ENCODE measurements at regions not wholly inside any gene's neighbourhood (a gene's known extent, or its start where the extent isn't known, plus 50 kb on each side); places are given as distances from the start of the nearest gene placed in this dataset.
"Not testable (repeated sequence)": the region's sequence is repeated elsewhere in the genome, so short reads cannot be mapped to it uniquely, and the experiment has no call there.

DNA sequence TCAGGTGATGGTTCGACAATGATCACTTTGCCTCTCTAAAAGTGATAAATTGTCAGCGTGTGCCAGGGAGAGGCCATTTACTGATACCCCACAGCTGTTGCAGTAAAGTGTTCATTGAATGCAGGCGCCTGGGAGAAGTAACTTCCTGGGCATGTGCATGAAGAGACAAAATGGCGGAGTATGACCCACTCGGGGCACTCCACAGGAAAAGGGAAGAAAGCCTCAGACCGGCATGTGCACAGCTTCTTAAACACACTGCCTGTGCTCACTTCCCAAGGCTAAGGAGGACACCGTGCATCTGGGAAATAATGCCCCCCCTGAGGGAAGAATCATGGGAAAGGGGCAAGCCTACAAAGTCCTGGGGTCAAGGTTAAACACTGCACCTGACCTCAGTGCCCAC is 329.5 kb downstream of the ICE1 start:
- no peak for DNase-seq (ENCODE audit: low read depth, low spot score)

DNA sequence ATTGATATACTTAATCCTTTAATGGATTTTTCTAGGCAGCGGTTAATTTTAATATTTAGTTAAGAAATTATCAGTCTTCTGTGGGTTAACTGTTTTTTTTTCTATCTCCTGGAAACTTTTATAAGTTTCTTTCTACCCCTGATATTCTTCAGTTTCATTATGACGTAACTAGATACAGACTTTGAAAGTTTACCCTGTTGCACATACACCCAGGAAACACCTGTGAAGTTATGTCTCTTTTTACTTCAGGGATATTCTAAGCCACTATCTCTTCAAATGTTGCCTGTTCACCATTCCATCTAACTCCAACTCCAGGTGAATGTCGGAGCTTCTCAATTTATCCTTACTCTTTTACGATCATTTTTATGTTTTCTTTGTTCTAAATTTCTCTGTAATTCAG is 329.0 kb downstream of the ICE1 start:
- no peak for DNase-seq (ENCODE audit: low read depth, low spot score)

DNA sequence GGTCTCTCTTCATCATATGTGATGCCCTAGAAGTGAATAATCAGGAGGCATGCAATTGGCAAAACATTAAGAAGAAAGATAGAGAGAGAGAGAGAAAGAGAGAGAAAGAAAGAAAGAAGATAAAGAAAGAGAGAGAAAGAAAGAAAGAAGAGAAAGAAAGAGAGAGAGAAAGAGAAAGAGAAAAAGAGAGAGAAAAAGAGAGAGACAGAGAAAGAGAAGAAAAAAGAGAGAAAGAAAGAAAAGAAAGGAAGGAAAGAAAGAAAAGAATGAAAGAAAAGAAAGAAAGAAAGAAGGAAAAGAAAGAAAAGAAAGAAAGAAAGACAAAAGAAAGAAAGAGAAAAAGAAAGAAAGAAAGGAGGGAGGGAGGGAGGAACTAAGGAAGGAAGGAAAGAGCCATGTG is 318.9 kb downstream of the ICE1 start:
- DNase-seq (ENCODE audit: low read depth, low spot score), result no peak

DNA sequence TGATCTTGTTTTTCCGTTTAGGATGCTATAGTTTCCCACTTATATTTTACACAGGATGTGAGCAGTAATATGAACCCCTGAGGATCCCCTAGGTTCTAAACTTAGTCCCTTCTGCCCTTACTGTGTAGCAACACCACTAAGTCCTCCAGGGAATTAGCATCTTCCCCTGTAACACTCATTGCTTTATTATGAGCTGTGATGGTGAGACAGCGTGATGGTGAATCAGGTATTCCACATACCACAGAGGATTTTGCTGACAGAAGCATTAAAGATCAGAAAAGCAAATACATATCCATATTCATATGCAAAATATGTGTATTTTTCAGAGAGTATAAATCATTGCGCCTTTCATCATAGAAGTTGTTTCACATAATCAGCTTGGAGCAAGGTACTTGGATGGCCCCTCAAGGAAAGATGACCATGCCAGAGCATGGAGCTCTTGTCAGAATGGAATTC is 317.0 kb downstream of the ICE1 start:
- no peak for DNase-seq (ENCODE audit: low read depth, low spot score)

DNA sequence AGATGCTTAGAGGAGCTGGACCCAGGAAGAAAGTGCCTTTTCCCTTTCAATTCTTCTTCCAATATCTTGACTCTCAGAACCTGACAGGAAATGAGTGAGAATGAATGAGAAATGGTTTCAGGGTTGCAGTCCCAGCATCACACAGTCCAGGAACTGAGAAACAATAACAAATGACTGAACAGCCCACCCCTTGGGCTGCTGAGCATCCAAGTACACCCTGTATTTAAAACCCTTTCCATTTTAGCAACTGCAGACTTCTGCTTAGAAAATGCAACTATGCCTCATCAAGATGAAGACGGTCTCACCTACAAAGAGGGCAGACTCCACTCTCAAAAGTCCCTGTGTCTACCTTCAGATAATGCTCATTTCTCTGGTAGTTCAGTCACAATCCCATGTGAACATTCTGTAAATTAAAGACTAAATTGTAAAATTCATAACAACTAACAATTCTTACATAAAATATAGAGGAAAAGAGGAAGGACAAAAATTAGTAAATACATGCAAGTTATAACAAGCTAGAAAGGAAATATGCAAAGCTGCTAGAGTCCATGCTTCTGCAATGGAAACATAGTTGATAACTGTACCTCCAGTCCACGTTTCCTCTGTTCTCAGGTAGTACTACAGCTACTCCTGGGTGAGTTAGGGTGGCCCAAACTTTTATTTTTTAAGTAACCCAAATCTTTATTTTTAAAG is 316.5 kb downstream of the ICE1 start:
- DNase-seq (ENCODE audit: low read depth, low spot score), result no peak

- no peak for DNase-seq (ENCODE audit: low read depth, low spot score)
These were observed 313.5 kb downstream of the ICE1 start for GRCh38 chr5:5736007-5736406.

- DNase-seq (ENCODE audit: low read depth, low spot score), result not testable (repeated sequence)
These were observed 310.6 kb downstream of the ICE1 start for GRCh38 chr5:5733058-5733457.

DNA sequence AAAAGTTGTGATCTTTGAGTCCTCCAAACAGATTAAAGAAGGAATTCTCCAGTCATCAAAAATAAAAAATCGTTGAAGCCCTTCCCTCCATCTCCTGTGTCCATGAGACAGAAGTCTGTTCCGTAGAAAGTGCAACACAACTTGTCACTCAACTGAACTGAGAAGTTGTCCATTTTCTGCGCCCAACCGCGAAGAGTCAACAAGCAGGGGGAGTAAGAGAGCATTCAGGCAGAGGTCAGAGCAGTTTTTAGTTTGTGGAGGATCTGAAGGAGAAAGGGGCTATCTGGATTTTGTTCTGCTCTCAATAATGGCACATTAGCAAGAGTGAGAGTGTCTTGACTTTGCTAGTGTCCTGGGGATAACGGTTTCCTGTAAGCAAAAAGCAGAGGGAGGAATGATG is 303.9 kb downstream of the ICE1 start:
- no peak for DNase-seq (ENCODE audit: low read depth, low spot score)

DNA sequence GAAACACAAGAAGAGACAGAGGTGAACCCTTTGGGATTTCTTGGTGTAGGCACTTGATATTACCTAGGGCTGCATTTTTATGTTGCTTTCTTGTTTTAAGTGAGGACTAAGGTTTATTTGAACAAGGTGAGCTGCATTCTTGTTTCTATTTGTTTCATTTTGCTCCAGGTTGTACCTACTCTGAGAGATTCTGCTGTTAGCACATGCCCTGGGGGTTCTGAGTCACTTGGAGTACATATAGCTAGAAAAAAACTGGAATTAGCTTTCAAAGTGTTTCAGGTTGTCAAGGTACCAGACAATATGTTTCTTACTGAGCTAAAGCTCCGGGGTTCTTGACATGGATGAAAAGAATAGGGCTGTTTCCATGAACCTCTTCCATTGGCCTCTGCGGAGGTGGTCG is 299.4 kb downstream of the ICE1 start:
- no peak for DNase-seq (ENCODE audit: low read depth, low spot score)

- no peak for DNase-seq (ENCODE audit: low read depth, low spot score)
These were observed 296.8 kb downstream of the ICE1 start for GRCh38 chr5:5719292-5719691.

DNA sequence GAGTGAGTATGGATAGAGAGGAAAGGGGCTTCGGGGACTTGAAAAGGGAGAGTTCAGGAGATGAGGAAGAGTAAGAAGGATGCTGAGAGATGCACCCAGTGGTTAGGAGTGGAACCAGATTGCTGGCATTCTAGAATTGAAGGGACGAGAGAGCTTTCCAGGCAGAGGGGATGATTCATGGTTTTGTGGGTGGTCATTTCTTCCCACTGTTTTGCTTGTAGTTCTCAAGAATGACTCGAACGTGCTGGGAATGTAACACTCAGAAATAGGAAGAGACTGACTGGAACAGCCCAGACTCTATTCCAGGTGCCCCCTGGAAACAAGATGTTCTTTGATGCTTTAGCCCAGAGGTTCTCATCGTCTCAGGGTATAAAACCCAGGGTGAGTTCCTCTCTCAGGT is 294.2 kb downstream of the ICE1 start:
- DNase-seq (ENCODE audit: low read depth, low spot score), result no peak

DNA sequence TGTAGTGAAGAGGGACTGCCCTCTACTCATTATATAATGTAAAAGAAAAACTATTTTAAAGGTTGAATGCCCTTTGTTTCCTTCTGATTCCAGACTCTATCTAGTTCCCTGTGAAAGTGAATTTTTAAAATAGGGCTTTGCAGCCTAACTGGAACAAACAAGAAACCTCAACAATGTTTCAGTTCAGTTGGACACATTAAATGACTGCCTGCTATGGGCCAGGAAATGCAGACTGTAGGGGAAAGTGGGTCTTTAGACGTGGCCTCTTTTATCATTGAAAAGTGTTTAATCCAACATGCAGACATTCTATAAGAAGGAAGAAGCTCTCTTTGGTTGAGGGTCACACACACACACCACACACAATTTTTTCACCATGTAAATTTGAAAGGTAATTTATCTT is 289.1 kb downstream of the ICE1 start:
- no peak for DNase-seq (ENCODE audit: low read depth, low spot score)

DNA sequence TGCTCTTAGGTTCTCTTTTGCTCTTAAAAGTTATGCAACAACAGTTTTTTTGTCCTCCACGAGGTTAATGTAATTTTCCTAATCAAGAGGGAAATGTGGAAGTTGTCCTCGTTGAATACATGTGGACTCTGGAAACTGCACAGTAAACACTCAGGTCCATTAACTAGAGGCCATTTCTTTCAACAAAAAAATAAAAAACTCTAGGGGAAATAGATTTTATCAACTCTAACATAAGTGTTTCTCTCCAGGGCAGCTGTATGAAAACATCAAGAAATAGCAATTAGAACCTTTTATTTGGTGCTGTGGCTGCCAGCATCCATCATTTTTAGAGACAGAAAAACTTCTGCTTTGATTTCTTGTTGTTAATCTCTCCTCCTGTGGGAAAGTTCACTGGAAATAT is 288.6 kb downstream of the ICE1 start:
- no peak for DNase-seq (ENCODE audit: low read depth, low spot score)

GRCh38 chr5:5710471-5710870 is 288.0 kb downstream of the ICE1 start:
- DNase-seq (ENCODE audit: low read depth, low spot score), result no peak

- no peak for DNase-seq (ENCODE audit: low read depth, low spot score)
These were observed 286.0 kb downstream of the ICE1 start for GRCh38 chr5:5708367-5708919.

DNA sequence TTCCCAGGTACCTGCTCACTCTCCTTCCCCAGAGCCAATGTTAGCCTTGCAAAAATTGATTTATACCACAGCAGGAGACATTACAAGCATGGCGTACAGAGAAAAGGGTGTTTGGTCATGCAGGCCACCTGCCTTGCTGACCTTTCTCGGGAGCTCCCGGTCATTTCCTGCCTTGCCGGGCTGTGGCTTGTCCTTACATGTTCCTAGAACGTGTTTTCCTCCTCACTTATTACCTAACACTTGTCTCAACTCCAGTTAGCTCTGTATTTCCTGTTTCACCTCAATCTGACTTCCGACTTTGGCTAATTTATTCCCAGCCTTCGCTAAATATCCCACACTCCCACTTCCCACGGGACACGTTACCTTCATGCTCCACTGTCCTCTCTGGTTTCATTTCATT is 282.5 kb downstream of the ICE1 start:
- DNase-seq (ENCODE audit: low read depth, low spot score), result no peak

- no peak for DNase-seq (ENCODE audit: low read depth, low spot score)
These were observed 281.9 kb downstream of the ICE1 start for GRCh38 chr5:5704352-5704751.

DNA sequence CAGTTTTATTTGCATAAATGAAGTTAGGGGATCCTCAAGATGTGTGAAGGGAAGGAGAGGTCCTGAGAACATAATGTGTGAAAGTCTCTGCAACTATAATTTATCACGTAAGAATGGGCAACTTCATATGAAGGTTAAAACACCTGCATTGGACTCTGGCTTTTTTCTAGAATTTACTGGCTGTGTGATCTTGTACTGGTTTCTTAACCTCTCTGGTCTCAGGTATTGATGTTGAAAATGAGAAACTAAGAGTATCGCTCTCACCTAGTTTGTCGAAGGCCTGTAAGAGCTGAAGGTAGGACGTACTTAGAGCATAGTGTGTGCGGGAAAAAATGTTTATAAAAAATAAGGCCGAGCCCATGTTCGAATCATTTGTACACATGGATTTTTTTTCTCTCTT is 280.5 kb downstream of the ICE1 start:
- no peak for DNase-seq (ENCODE audit: low read depth, low spot score)

DNA sequence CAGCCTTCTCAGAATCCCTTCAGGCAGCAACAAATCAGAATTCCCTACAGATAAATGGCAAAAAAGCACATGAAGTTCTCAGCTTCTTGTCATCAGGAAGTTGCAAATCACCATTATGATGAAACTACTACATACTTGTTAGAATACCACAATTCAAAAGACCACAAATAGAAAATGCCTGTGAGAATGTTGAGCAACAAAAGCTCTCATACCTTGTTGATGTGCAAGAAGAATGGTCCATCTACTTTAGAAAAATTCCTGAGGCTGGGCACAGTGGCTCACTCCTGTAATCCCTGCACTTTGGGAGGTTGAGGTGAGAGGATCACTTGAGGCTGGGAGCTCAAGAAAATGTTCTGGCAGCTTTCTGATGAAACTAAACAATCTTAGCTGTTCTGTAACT is 278.1 kb downstream of the ICE1 start:
- no peak for DNase-seq (ENCODE audit: low read depth, low spot score)

DNA sequence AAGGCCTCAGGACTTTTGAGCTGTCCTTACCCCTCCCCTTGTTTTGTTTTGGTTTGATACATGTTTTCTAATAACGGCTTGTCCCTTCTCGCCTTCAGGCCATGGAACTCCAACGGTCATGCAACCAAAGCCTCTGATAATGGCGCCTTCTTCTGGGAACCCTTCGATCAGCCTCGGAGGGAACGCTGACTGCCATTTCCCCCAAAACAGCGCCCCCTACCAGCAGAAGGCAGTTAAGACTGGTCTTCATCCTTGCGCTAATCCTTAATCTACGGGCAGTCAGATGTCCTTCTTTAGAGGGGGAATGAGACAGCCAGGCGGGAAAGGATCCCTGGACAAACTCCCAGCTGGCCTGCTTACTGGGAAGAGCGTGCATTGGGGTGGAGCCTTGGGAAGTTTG is 276.6 kb downstream of the ICE1 start:
- DNase-seq (ENCODE audit: low read depth, low spot score), result peak; percentile 76

GRCh38 chr5:5695266-5695665 is 272.8 kb downstream of the ICE1 start:
- DNase-seq (ENCODE audit: low read depth, low spot score), result peak; percentile 34

- no peak for DNase-seq (ENCODE audit: low read depth, low spot score)
These were observed 266.4 kb downstream of the ICE1 start for GRCh38 chr5:5688925-5689310.

DNA sequence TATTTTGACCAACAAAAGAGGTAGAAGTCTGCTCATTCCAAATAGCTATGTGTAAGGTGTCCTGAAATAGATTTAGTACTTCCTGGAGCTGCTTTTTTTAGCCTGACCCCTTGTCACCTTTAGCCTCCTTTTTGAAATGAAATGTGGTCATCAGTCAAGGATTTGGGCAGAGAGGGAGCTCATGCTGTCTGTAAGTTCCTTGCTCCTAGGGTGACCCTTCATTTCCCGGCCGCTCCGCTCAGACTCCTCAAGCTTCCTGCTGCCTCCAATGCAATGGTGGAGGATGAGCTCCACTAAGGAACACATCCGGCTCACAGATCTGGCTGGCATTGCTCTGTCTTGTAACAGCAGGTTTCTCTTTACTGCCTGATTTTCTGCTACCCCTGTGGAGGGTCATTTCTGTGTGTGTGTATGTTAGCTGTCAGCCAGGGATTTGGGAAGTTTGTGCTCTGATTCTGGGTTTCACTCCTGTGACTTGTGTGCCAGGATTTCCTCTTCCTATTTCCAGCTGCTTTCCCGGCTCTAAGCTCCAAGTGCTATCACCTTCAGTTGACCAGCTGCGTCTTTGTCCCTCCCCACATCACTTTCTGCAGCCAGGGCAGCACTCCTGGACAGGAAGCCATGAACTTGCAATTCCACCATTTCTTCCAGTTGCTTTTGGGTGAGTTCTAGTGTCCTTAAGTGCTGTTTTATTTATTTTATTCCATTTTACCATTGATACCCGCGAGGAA is 265.9 kb downstream of the ICE1 start:
- no peak for DNase-seq (ENCODE audit: low read depth, low spot score)

Measured in ELF-1 (cell line).